Left lung (tissue), 4 donors: ENCODE measurements at regions not wholly inside any gene's neighbourhood (a gene's known extent, or its start where the extent isn't known, plus 50 kb on each side); places are given as distances from the start of the nearest gene placed in this dataset.

Experiments
- ATAC-seq: fragments of 200-7000 bp; cut with Tn5 transposase; one replicate; pipeline ENCODE4 v1.9.1; 2020; ENCODE audit warnings: moderate library complexity
- DNase-seq, 4 donors: peaks; one replicate each; pipeline ENCODE4 v3.0.0-alpha.2; 2013 to 2020
- H3K27ac ChIP-seq, 2 donors: fragments of 200-600 bp; sonication (generic) in 1 of 2; one replicate each; pipeline versions ENCODE4 v1.5.0 to v1.8.0; 2020 to 2021
- H3K27me3 ChIP-seq, 2 donors: fragments of 200-600 bp; sonication (generic) in 1 of 2; one replicate each; pipeline versions ENCODE4 v1.5.0 to v1.8.0; 2020 to 2021
- H3K36me3 ChIP-seq, 2 donors: fragments of 200-600 bp; sonication (generic) in 1 of 2; one replicate each; pipeline versions ENCODE4 v1.5.0 to v1.8.0; 2020 to 2021
- H3K4me1 ChIP-seq, 2 donors: fragments of 200-600 bp; one replicate each; pipeline ENCODE4 v1.8.0; 2021
- H3K4me3 ChIP-seq, 2 donors: fragments of 200-600 bp; sonication (generic) in 1 of 2; one replicate each; pipeline versions ENCODE4 v1.5.0 to v1.8.0; 2020 to 2021; ENCODE audit warnings: mild to moderate bottlenecking in 1 of 2
- H3K9me3 ChIP-seq, 2 donors: fragments of 200-600 bp; sonication (generic) in 1 of 2; one replicate each; pipeline versions ENCODE4 v1.5.0 to v1.8.0; 2020 to 2021
- CTCF ChIP-seq, 2 donors: fragments of 200-600 bp; sonication (generic) in 1 of 2; IDR thresholded peaks; one replicate each; pipeline versions ENCODE4 v1.5.0 to v1.8.0; 2021; ENCODE audit warnings: antibody characterized with exemption in 2 of 2
- intact Hi-C, 2 donors: fragments of 100-400 bp; cut with DNase I; formaldehyde crosslinking; loops; one replicate each; pipeline versions ENCODE4 v1.11.2 to v1.14.2; 2022
- donor health status: DM: no; HTN: yes; CAD: no.
- donor health status: DM: no; HTN: no; CAD: no.

- no peak for TF ChIP-seq CTCF (IDR thresholded peaks at IDR 0.05)
- intact Hi-C loops, result no loop called here
- ATAC-seq, result no peak
- H3K4me3 ChIP-seq, result no peak overlapping the region
- no peaks in the 10 kb centered on the region for H3K4me1 ChIP-seq
- H3K9me3 ChIP-seq, result peaks cover 0 to 6% of the 10 kb centered on the region in 2 donors
- H3K36me3 ChIP-seq, result no peaks in the 10 kb centered on the region
- DNase-seq, result no peak
- no peaks in the 10 kb centered on the region for H3K27me3 ChIP-seq
- no peak overlapping the region for H3K27ac ChIP-seq
These were observed 406.9 kb upstream of the USP24 start for GRCh38 chr1:55622074-55622473.

DNA sequence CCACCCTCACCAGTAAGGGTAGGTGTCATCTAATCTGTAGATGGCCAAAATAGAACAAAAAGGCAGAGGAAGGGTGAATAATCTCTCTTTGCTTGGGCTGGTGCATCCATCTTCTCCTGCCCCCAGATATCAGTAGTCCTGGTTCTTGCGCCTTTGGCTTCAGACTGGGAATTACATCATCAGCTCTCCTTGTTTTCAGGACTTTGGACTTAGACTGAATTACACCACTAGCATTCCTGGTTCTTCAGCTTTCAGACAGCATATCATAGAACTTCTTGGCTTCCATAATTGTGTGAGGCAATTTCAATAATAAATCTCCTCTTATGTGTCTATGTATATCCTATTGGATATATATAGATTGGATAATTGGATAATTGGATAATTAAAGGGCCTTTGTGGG lies 403.0 kb upstream of the USP24 start:
- Histone ChIP-seq H3K4me1 (no peaks in the 10 kb centered on the region), H3K9me3 (peaks cover 0 to 6% of the 10 kb centered on the region in 2 donors), H3K36me3 (no peaks in the 10 kb centered on the region), H3K27me3 (no peaks in the 10 kb centered on the region), H3K27ac (no peak overlapping the region), H3K4me3 (no peak overlapping the region)
- no peak for TF ChIP-seq CTCF (IDR thresholded peaks at IDR 0.05)
- intact Hi-C loops, result no loop called here
- ATAC-seq, result no peak
- DNase-seq, result no peak

GRCh38 chr1:55617288-55617982 lies 402.3 kb upstream of the USP24 start:
- no peaks in the 10 kb centered on the region for H3K27me3 ChIP-seq
- no peak for TF ChIP-seq CTCF (IDR thresholded peaks at IDR 0.05)
- no peaks in the 10 kb centered on the region for H3K4me1 ChIP-seq
- H3K9me3 ChIP-seq, result no peaks in the 10 kb centered on the region
- intact Hi-C loops, result no loop called here
- no peaks in the 10 kb centered on the region for H3K36me3 ChIP-seq
- ATAC-seq, result no peak
- H3K27ac ChIP-seq, result no peak overlapping the region
- no peak for DNase-seq
- H3K4me3 ChIP-seq, result no peak overlapping the region

DNA sequence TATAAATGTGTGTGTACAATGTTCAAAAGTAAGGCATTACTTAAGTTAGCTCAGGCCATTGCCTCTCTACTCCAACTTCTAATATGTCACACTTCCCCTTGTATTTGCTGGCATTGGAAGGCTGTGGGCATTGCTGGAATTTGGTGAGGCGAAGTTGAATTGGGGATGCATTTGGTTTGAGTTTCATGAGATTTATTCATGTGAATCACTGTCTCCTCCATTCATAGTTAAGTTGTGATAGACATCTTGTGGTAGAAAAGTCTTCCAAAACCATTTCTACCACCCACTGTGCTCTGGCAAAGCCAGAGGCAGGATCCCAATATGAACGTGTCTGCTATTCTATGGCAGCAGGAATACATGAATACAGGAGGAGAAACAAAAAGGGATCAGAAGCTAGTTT lies 397.8 kb upstream of the USP24 start:
- no peaks in the 10 kb centered on the region for H3K4me1 ChIP-seq
- intact Hi-C loops, result no loop called here
- H3K36me3 ChIP-seq, result no peaks in the 10 kb centered on the region
- TF ChIP-seq CTCF (IDR thresholded peaks at IDR 0.05), result no peak
- peaks cover 0 to 1% of the 10 kb centered on the region in 2 donors for H3K9me3 ChIP-seq
- H3K27me3 ChIP-seq, result no peaks in the 10 kb centered on the region
- no peak for DNase-seq
- H3K4me3 ChIP-seq, result no peak overlapping the region
- no peak for ATAC-seq
- H3K27ac ChIP-seq, result no peak overlapping the region

GRCh38 chr1:55611123-55611522 lies 396.0 kb upstream of the USP24 start:
- H3K27ac ChIP-seq, result no peak overlapping the region
- no peaks in the 10 kb centered on the region for H3K27me3 ChIP-seq
- no peaks in the 10 kb centered on the region for H3K36me3 ChIP-seq
- peaks cover 0 to 9% of the 10 kb centered on the region in 2 donors for H3K9me3 ChIP-seq
- intact Hi-C loops, result no loop called here
- no peak for TF ChIP-seq CTCF (IDR thresholded peaks at IDR 0.05)
- H3K4me3 ChIP-seq, result no peak overlapping the region
- H3K4me1 ChIP-seq, result no peaks in the 10 kb centered on the region
- DNase-seq, result no peak
- no peak for ATAC-seq
